ENCODE measurements at regions not wholly inside any gene's neighbourhood (a gene's known extent, or its start where the extent isn't known, plus 50 kb on each side); places are given as distances from the start of the nearest gene placed in this dataset.

DNA sequence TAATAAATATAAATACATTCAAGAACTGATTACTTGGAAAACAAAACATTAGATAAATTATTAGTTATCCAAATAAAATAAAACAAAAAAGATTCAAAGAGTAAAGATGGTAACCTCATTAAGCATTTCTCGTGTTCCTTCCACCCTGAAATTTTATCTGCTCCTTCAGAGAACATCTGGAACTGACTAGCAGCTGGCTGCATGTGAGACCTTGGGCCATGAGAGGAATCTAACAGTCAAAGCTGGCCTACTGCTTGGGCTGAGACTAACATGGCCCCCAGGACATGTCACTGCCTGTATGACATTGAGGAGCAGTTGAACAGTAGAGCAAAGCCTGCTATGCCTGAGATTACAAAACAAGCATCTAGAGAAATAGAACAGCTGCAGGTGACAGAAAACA, 208.5 kb upstream of the ZSWIM2 start:
- Histone ChIP-seq H3K9me3 (no peaks in the 10 kb centered on the region), H3K4me3 (no peak overlapping the region), H3K36me3 (replicated peaks in 1 of 2; ENCODE audit: insufficient read depth in 1 of 2, low read depth in 2 of 2) (no peaks in the 10 kb centered on the region), H3K27ac (no peak overlapping the region), H3K4me1 (no peaks in the 10 kb centered on the region), H3K27me3 (no peaks in the 10 kb centered on the region)
- no peak for TF ChIP-seq POLR2A (IDR thresholded peaks at IDR 0.05)
- TF ChIP-seq, protein P1, sequence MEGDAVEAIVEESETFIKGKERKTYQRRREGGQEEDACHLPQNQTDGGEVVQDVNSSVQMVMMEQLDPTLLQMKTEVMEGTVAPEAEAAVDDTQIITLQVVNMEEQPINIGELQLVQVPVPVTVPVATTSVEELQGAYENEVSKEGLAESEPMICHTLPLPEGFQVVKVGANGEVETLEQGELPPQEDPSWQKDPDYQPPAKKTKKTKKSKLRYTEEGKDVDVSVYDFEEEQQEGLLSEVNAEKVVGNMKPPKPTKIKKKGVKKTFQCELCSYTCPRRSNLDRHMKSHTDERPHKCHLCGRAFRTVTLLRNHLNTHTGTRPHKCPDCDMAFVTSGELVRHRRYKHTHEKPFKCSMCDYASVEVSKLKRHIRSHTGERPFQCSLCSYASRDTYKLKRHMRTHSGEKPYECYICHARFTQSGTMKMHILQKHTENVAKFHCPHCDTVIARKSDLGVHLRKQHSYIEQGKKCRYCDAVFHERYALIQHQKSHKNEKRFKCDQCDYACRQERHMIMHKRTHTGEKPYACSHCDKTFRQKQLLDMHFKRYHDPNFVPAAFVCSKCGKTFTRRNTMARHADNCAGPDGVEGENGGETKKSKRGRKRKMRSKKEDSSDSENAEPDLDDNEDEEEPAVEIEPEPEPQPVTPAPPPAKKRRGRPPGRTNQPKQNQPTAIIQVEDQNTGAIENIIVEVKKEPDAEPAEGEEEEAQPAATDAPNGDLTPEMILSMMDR (IDR thresholded peaks at IDR 0.05): no peak
- ATAC-seq: no peak
- no peak for DNase-seq
- 74 to 75% methylated on average over 1 of the region's 1 CpG for WGBS, 2 donors
- intact Hi-C loops (cut with DNase I): no loop called here

DNA sequence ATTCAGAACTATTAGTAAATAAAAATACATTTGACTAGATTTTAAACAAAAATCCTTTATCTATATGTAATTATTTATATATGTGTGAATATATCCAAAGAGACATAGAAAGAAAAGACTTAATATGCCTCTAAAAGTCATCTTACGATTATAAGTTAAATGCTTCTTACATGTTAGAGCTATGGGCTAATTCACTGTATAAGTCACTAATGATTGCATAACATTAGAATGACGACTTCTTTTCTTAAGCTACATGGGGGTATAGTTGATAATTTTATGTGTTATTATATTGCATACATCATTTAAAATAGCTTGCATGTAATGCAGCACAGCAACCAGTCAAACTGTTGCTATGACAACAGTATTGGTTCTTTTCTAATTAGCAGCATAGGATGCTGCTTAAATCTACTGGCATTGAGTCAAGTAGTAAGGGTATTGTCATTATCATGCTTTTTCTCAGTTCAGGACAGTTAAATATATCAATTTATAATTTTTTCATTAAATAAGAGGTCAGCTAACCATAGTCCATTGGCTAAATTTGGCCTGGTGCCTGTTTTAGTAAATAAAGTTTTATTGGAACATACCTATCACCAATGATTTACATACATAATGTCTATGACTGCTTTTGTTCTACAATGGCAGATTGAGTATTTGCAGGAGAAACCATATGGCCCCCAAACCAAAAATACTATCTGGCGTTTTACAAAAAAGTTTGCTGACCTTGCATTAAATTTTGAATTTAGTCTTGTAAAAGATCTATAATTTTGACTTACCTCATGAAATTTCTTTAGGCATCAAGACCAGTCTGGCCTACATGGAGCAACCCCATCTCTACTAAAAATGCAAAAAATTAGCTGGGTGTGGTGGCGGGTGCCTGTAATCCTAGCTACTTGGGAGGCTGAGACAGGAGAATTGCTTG, 207.7 kb upstream of the ZSWIM2 start:
- intact Hi-C loops (cut with DNase I): no loop called here
- H3K9me3 ChIP-seq: no peaks in the 10 kb centered on the region
- H3K27me3 ChIP-seq: no peaks in the 10 kb centered on the region
- no peaks in the 10 kb centered on the region for H3K4me1 ChIP-seq
- no peak overlapping the region for H3K4me3 ChIP-seq
- H3K36me3 ChIP-seq (replicated peaks in 1 of 2; ENCODE audit: insufficient read depth in 1 of 2, low read depth in 2 of 2): no peaks in the 10 kb centered on the region
- WGBS, 2 donors: 71 to 73% methylated on average over 4 of the region's 4 CpGs
- DNase-seq: no peak
- TF ChIP-seq POLR2A (IDR thresholded peaks at IDR 0.05): no peak
- TF ChIP-seq, protein P1 (IDR thresholded peaks at IDR 0.05): no peak
- no peak for ATAC-seq
- H3K27ac ChIP-seq: no peak overlapping the region

DNA sequence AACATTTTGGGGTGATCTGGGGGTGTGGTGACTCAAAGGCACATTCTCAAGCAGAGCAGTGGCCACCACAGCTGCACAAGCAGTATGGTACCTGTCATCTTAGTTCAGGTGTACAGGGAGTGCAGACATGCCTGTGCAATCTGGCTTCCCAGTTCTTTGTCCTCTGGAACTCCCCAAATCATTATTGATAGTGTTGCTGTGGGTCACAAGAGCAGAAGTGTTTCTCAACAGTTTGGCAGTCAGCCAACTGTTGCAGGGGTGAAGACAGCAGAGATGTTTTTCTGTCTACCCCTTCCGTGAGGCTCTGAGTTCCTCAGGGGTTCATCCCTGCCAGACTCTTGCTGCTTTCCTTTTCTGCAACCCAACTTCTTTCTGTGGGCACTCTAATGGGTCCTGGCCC, 206.5 kb upstream of the ZSWIM2 start:
- 33 to 64% methylated on average over 1 of the region's 1 CpG for whole genome bisulfite sequencing, 2 donors
- DNase-seq (no peak), ATAC-seq (no peak)
- Histone ChIP-seq H3K36me3 (replicated peaks in 1 of 2; ENCODE audit: insufficient read depth in 1 of 2, low read depth in 2 of 2) (no peaks in the 10 kb centered on the region), H3K9me3 (no peaks in the 10 kb centered on the region), H3K27ac (no peak overlapping the region), H3K27me3 (no peaks in the 10 kb centered on the region), H3K4me1 (no peaks in the 10 kb centered on the region), H3K4me3 (no peak overlapping the region)
- TF ChIP-seq, protein P1 (IDR thresholded peaks at IDR 0.05): no peak
- no peak for TF ChIP-seq POLR2A (IDR thresholded peaks at IDR 0.05)
- intact Hi-C loops (cut with DNase I): no loop called here

DNA sequence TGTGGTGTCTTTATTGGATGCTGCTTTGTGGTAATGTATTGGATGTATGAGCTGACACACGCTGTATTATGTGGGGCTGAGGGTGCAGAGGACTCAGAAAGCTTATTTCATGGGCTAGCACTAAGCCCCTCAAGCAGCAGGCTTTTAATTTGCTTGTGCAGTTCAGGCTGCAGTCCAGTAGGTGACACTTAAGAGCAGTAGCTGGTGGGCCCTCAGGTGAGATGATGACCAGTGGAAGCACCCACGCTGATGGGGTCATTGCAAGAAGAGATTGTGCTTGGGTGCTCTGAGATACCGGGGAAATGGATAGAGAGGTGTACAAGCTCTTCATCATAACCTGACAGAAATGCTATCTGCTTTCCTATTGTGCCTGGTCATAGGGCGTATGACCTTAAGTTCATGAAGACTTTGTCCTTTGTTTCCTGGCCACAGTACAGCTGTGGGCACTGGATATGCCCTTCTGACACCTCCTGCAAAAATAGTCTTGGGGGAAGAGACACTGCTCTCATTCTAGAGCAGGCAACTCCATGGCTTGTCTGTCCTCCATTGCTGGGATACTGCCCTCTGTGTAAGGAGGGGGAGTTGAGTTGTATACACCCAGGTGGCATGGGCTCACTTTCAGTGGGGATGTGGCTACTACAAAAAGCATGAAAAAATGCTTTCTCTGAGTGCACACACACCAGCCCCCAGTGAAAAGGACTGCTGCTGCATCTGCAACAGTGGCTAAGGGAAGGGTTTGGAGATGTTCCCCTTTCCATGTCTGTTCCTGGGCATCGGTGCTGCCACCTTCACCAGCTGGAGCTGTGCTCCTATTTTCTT, 205.7 kb upstream of the ZSWIM2 start:
- Histone ChIP-seq H3K9me3 (no peaks in the 10 kb centered on the region), H3K27me3 (no peaks in the 10 kb centered on the region), H3K4me1 (no peaks in the 10 kb centered on the region), H3K36me3 (replicated peaks in 1 of 2; ENCODE audit: insufficient read depth in 1 of 2, low read depth in 2 of 2) (no peaks in the 10 kb centered on the region), H3K4me3 (no peak overlapping the region), H3K27ac (no peak overlapping the region)
- no peak for TF ChIP-seq POLR2A (IDR thresholded peaks at IDR 0.05)
- TF ChIP-seq, protein P1 (IDR thresholded peaks at IDR 0.05): no peak
- no peak for ATAC-seq
- DNase-seq: no peak
- 63 to 76% methylated on average over 4 to 5 of the region's 5 CpGs for WGBS, 2 donors
- intact Hi-C loops (cut with DNase I): no loop called here

All from body of pancreas (tissue), 4 donors.